CD14-positive monocyte (primary cell): ENCODE measurements at regions not wholly inside any gene's neighbourhood (a gene's known extent, or its start where the extent isn't known, plus 50 kb on each side); places are given as distances from the start of the nearest gene placed in this dataset.

Experiments
- DNase-seq, 3 donors: peaks; one replicate each; pipeline ENCODE4 v3.0.0-alpha.2; 2011 to 2022
- H2AFZ ChIP-seq: 2 replicates; pipeline ENCODE4 v1.6.0; 2012; ENCODE audit warnings: mild to moderate bottlenecking, low read depth, low read length, inconsistent platforms; ENCODE audit not compliant: insufficient read depth, poor library complexity, severe bottlenecking
- H3K27ac ChIP-seq, 2 donors: 1 replicate in 1 of 2; 2 replicates in 1 of 2; pipeline ENCODE4 v1.5.1; 2012 to 2013; ENCODE audit warnings: low read length in 2 of 2, control low read depth in 1 of 2, inconsistent platforms in 1 of 2, low read depth in 1 of 2, mild to moderate bottlenecking in 1 of 2
- H3K27me3 ChIP-seq, 2 donors: one replicate each; pipeline versions ENCODE4 v1.6.0 to v1.6.1; 2011 to 2013; ENCODE audit warnings: low read length in 2 of 2; ENCODE audit not compliant: control insufficient read depth in 2 of 2, insufficient read depth in 2 of 2
- H3K36me3 ChIP-seq, 2 donors: replicated peaks in 1 of 2; 1 replicate in 1 of 2; 2 replicates in 1 of 2; pipeline versions ENCODE4 v1.5.1 to v1.6.1; 2012 to 2013; ENCODE audit warnings: low read length in 2 of 2, control low read depth in 1 of 2, inconsistent platforms in 1 of 2, mild to moderate bottlenecking in 1 of 2; ENCODE audit not compliant: insufficient read depth in 2 of 2, control insufficient read depth in 1 of 2
- H3K4me1 ChIP-seq, 2 donors: 1 replicate in 1 of 2; 2 replicates in 1 of 2; pipeline versions ENCODE4 v1.5.1 to v1.6.1; 2012 to 2013; ENCODE audit warnings: low read length in 2 of 2, control low read depth in 1 of 2, inconsistent platforms in 1 of 2, mild to moderate bottlenecking in 1 of 2, moderate library complexity in 1 of 2; ENCODE audit not compliant: insufficient read depth in 2 of 2, control insufficient read depth in 1 of 2
- H3K4me2 ChIP-seq: replicated peaks from 2 replicates; pipeline ENCODE3; 2012; ENCODE audit warnings: low read length, moderate library complexity, mild to moderate bottlenecking; ENCODE audit not compliant: poor library complexity, severe bottlenecking; ENCODE audit errors: extremely low read depth
- H3K4me3 ChIP-seq, 3 experiments: fragments of 200-600 bp in 1 of 3; sonication (generic) in 1 of 3; replicated peaks in 1 of 3; 1 replicate in 2 of 3; 2 replicates in 1 of 3; pipeline ENCODE4 v1.5.1; 2011 to 2013; ENCODE audit warnings: low read length in 3 of 3, mild to moderate bottlenecking in 3 of 3, control low read depth in 2 of 3, low read depth in 2 of 3, inconsistent platforms in 1 of 3, moderate library complexity in 1 of 3
- H3K79me2 ChIP-seq: 2 replicates; pipeline ENCODE4 v1.6.0; 2012; ENCODE audit warnings: mild to moderate bottlenecking, control low read depth, inconsistent platforms, low read length, moderate library complexity; ENCODE audit not compliant: insufficient read depth
- H3K9ac ChIP-seq: 2 replicates; pipeline ENCODE4 v1.6.0; 2017; ENCODE audit warnings: low read length, mild to moderate bottlenecking; ENCODE audit not compliant: insufficient read depth, poor library complexity, severe bottlenecking
- H3K9me3 ChIP-seq, 2 donors: replicated peaks in 1 of 2; 1 replicate in 1 of 2; 2 replicates in 1 of 2; pipeline versions ENCODE4 v1.5.1 to v1.6.1; 2012 to 2013; ENCODE audit warnings: low read length in 2 of 2, control low read depth in 1 of 2; ENCODE audit not compliant: control insufficient read depth in 1 of 2, insufficient read depth in 1 of 2
- H4K20me1 ChIP-seq: 2 replicates; pipeline ENCODE4 v1.6.0; 2012; ENCODE audit warnings: mild to moderate bottlenecking, low read length, control low read depth, moderate library complexity; ENCODE audit not compliant: insufficient read depth
- H3K27ac Mint-ChIP-seq, 7 donors: one replicate each; pipeline ENCODE4 v1.8.0; 2020; ENCODE audit warnings: mild to moderate bottlenecking in 7 of 7, mixed read lengths in 7 of 7, moderate library complexity in 6 of 7, inconsistent platforms in 2 of 7
- H3K27me3 Mint-ChIP-seq, 3 donors: one replicate each; pipeline ENCODE4 v1.8.0; 2021 to 2022; ENCODE audit warnings: low read depth in 3 of 3, mild to moderate bottlenecking in 3 of 3, mixed read lengths in 3 of 3, moderate library complexity in 3 of 3, inconsistent platforms in 1 of 3
- H3K36me3 Mint-ChIP-seq, 2 donors: one replicate each; pipeline ENCODE4 v1.8.0; 2020; ENCODE audit warnings: mixed read lengths in 2 of 2, inconsistent platforms in 1 of 2, mild to moderate bottlenecking in 1 of 2
- H3K4me1 Mint-ChIP-seq: one replicate; pipeline ENCODE4 v1.8.0; 2020; ENCODE audit warnings: mild to moderate bottlenecking, mixed read lengths
- H3K4me3 Mint-ChIP-seq, 2 donors: one replicate each; pipeline ENCODE4 v1.8.0; 2020; ENCODE audit warnings: mild to moderate bottlenecking in 2 of 2, mixed read lengths in 2 of 2, moderate library complexity in 1 of 2
- H3K9me3 Mint-ChIP-seq, 7 donors: one replicate each; pipeline ENCODE4 v1.8.0; 2020 to 2022; ENCODE audit warnings: mixed read lengths in 7 of 7, mild to moderate bottlenecking in 6 of 7, moderate library complexity in 6 of 7, inconsistent platforms in 2 of 7
- WGBS: methylation state at CpG from one replicate; pipeline ENCODE4 v1.1.5; 2013; ENCODE audit warnings: missing lambda C conversion rate; ENCODE audit not compliant: insufficient coverage; 5-methylcytosine and 5-hydroxymethylcytosine counted together
- intact Hi-C, 2 donors: fragments of 100-400 bp; cut with micrococcal nuclease; formaldehyde crosslinking; loops; one replicate each; pipeline versions ENCODE4 v1.15.0 to v1.15.1; 2023
- TF ChIP-seq, protein P1 (sequence below): fragments of 200-600 bp; IDR thresholded peaks from one replicate; pipeline ENCODE4 v1.8.0; 2022; ENCODE audit warnings: antibody characterized with exemption, mild to moderate bottlenecking

- Histone ChIP-seq H3K4me1 (no peaks in the 10 kb centered on the region), H2AFZ (no peak overlapping the region), H3K27me3 (no peaks in the 10 kb centered on the region), H3K4me3 (no peak overlapping the region), H3K9ac (no peak overlapping the region), H4K20me1 (no peaks in the 10 kb centered on the region), H3K9me3 (peaks cover 0 to 4% of the 10 kb centered on the region in 2 donors), H3K36me3 (no peaks in the 10 kb centered on the region), H3K27ac (no peak overlapping the region), H3K4me2 (no peak overlapping the region), H3K79me2 (no peaks in the 10 kb centered on the region)
- 86% methylated on average over 4 of the region's 4 CpGs for WGBS
- H3K9me3 Mint-ChIP-seq = peaks cover 2 to 9% (median 4%) of the 10 kb centered on the region in 7 donors
- intact Hi-C loops = no loop called here
- no peak overlapping the region for H3K27ac Mint-ChIP-seq
- DNase-seq = no peak
- H3K4me3 Mint-ChIP-seq = no peak overlapping the region
- no peaks in the 10 kb centered on the region for H3K36me3 Mint-ChIP-seq
- H3K4me1 Mint-ChIP-seq = peaks cover 7% of the 10 kb centered on the region
- TF ChIP-seq, protein P1, sequence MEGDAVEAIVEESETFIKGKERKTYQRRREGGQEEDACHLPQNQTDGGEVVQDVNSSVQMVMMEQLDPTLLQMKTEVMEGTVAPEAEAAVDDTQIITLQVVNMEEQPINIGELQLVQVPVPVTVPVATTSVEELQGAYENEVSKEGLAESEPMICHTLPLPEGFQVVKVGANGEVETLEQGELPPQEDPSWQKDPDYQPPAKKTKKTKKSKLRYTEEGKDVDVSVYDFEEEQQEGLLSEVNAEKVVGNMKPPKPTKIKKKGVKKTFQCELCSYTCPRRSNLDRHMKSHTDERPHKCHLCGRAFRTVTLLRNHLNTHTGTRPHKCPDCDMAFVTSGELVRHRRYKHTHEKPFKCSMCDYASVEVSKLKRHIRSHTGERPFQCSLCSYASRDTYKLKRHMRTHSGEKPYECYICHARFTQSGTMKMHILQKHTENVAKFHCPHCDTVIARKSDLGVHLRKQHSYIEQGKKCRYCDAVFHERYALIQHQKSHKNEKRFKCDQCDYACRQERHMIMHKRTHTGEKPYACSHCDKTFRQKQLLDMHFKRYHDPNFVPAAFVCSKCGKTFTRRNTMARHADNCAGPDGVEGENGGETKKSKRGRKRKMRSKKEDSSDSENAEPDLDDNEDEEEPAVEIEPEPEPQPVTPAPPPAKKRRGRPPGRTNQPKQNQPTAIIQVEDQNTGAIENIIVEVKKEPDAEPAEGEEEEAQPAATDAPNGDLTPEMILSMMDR = no peak
- peaks cover 1 to 2% (median 1%) of the 10 kb centered on the region in 3 donors for H3K27me3 Mint-ChIP-seq
These were observed 286.9 kb upstream of the CELF4 start for GRCh38 chr18:37852464-37852863.

GRCh38 chr18:37847544-37847943, 281.9 kb upstream of the CELF4 start:
- H3K9me3 ChIP-seq = no peaks in the 10 kb centered on the region
- H3K4me3 Mint-ChIP-seq = no peak overlapping the region
- intact Hi-C loops = no loop called here
- peaks cover 0 to 18% (median 3%) of the 10 kb centered on the region in 7 donors for H3K9me3 Mint-ChIP-seq
- peaks cover 0 to 2% (median 1%) of the 10 kb centered on the region in 3 donors for H3K27me3 Mint-ChIP-seq
- H3K4me2 ChIP-seq = no peak overlapping the region
- H3K27me3 ChIP-seq = no peaks in the 10 kb centered on the region
- H3K4me1 ChIP-seq = no peaks in the 10 kb centered on the region
- H4K20me1 ChIP-seq = no peaks in the 10 kb centered on the region
- no peak overlapping the region for H3K27ac ChIP-seq
- H3K9ac ChIP-seq = no peak overlapping the region
- WGBS = 70% methylated on average over 2 of the region's 3 CpGs
- H3K36me3 Mint-ChIP-seq = no peaks in the 10 kb centered on the region
- no peak overlapping the region for H2AFZ ChIP-seq
- H3K4me1 Mint-ChIP-seq = no peaks in the 10 kb centered on the region
- H3K4me3 ChIP-seq = no peak overlapping the region
- no peaks in the 10 kb centered on the region for H3K79me2 ChIP-seq
- DNase-seq = no peak
- no peaks in the 10 kb centered on the region for H3K36me3 ChIP-seq
- peak overlapping the region in 1 of 7 donors; percentile 20 for H3K27ac Mint-ChIP-seq
- TF ChIP-seq, protein P1 = no peak
